Skin epidermis (tissue), 12 donors: ENCODE measurements at regions not wholly inside any gene's neighbourhood (a gene's known extent, or its start where the extent isn't known, plus 50 kb on each side); places are given as distances from the start of the nearest gene placed in this dataset.

Experiments used
- H3K27ac ChIP-seq, 21 experiments: fragments of 200-600 bp; sonication (generic) in 11 of 21; one replicate each; pipeline ENCODE4 v1.5.0; 2020; ENCODE audit warnings: mild to moderate bottlenecking in 3 of 21, inconsistent platforms in 2 of 21, moderate library complexity in 2 of 21
- H3K4me3 ChIP-seq, 7 experiments: fragments of 200-600 bp; sonication (generic) in 2 of 7; one replicate each; pipeline ENCODE4 v1.5.0; 2020; ENCODE audit warnings: inconsistent platforms in 2 of 7, mild to moderate bottlenecking in 2 of 7, moderate library complexity in 1 of 7

DNA sequence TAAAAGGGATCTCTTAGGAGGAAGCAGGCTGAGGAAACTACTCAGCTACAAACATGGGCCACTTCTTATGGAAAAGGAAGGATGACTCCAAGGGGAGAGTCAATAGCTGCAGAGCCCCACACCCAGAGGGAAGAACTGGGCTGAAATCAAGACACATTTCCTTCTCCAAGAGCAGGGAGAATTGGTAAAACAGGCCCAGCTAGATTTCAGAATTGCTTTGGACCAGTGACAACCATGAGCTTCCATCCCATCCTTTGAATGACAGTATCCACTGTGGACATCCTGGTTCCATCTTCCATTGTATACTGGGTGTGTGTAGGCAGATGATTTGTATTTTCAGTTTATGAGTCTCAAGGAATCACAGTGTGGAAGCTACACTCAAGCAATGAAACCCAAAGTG is 267.5 kb downstream of the IRF8 start:
- Histone ChIP-seq H3K4me3 (no peak overlapping the region), H3K27ac (no peak overlapping the region)

DNA sequence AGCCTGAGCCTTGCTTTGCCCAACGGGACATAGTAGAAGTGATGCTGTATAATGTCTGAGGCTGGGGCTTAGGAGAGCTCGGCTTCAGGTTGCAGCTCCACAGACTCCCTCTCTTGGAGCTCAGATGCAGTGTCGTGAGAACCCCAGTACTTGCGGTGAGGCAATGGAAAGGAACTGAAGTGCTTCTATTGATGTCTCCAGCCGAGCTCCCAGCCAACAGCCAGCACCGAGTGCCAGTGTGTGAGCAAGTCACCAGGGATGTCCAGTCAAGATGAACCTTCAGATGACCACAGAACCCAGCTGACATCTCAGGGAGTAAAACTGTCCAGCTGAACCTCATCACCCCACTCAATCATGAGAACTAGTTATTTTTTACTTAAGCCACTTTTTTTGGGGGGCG is 268.1 kb downstream of the IRF8 start:
- H3K27ac ChIP-seq, result no peak overlapping the region
- no peak overlapping the region for H3K4me3 ChIP-seq

DNA sequence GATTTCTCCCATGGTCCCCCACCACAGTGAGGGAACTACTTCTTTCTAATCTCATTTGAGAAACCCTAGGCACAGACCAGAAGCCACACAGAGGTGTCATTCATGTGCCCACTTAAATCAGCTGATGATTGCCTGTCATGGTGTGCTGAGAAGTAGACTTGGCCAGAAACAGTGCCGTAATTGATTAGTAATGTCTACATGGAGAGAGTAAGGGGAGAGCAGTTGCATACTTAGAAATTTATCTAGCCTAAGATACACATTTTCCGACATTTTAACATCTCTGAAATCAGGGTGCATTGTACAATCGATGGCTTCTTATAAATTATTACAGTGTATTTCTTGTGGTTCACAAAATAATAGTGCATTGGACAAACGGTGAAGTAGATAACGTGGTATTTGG is 271.8 kb downstream of the IRF8 start:
- no peak overlapping the region for H3K4me3 ChIP-seq
- H3K27ac ChIP-seq, result no peak overlapping the region

DNA sequence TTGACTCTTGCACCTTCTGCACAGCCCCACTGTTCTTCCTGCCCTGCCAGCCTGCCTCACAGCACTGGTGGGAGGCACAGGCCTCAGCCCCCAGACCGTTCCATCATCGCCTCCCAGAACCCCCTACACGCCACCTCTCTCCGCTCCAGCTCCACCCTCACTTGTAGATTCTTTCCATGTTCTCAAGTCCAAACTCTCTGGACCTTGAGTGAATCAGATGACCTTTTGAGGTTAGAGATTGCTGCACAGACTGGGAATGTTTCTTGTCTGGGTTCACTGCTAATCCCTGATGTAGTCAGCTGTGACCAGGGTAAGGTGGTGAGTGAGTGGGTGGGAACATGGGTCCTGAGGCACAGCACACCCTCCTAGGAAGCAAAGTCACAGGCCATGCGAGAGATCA is 272.4 kb downstream of the IRF8 start:
- no peak overlapping the region for H3K27ac ChIP-seq
- no peak overlapping the region for H3K4me3 ChIP-seq

DNA sequence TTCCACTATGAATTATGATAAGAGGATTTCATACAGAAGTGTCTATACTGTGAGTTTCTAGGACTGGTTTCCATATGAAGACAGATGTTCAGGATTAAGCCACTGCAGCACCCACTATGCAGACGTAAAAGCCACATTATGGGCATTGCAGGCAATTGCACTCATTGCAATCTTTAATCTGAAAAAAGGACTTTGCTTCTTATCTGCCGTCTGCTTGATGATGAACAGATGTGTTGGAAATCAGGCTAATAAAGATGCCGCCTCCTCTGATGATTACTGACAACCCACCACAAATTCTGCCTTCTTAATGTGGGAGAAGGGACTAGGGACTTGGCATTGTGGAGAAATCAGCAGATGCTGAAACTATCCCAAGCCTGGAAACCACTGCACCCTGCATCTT is 276.9 kb downstream of the IRF8 start:
- Histone ChIP-seq H3K4me3 (no peak overlapping the region), H3K27ac (no peak overlapping the region)

DNA sequence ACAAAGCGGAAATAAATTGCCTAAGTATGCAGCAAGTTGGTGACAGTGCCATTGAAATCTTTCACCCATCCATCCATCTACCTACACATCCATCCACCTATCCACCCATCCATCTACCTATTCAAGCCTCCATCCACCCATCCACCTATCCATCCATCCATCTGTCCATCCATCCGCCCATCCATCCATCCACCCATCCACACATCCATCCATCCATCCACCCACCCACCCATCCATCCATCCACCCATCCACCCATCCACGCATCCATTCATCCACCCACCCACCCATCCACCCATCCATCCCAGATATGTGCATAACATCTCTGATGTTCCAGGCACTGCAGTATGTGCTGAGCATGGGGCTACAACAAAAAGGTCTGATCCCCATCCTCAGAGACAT is 277.5 kb downstream of the IRF8 start:
- no peak overlapping the region for H3K27ac ChIP-seq
- no peak overlapping the region for H3K4me3 ChIP-seq

DNA sequence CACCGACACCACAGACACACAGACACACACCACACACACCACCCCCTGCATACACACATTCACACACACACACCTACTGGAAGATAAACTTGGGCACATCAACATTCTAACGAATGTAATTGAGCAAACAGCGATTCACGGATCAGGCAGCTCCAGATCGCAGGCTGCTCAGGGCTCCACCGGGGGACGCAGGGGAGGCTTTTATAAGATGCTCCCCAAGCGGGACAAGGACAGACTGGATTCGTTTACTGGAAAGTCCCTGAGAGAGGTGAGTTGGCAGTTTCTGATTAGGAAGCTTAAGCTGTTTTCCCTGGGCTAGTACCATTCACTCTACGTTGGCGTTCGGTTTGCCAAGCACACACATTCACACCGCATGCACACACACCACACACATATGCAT is 281.3 kb downstream of the IRF8 start:
- Histone ChIP-seq H3K27ac (no peak overlapping the region), H3K4me3 (no peak overlapping the region)

DNA sequence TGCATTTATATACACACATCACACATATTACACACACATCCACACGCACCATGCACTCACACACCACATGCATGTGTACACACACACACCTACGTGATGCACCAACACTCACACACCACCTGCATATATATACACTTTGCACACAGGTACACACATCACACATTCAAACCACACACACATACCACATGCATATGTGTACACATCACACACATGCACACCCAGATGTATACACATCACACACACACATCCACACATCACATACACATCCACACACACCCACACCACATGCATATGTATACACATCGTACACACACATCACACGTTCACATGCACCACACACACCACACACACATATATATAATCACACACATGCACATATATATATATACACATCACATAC is 281.8 kb downstream of the IRF8 start:
- H3K4me3 ChIP-seq, result no peak overlapping the region
- H3K27ac ChIP-seq, result no peak overlapping the region

DNA sequence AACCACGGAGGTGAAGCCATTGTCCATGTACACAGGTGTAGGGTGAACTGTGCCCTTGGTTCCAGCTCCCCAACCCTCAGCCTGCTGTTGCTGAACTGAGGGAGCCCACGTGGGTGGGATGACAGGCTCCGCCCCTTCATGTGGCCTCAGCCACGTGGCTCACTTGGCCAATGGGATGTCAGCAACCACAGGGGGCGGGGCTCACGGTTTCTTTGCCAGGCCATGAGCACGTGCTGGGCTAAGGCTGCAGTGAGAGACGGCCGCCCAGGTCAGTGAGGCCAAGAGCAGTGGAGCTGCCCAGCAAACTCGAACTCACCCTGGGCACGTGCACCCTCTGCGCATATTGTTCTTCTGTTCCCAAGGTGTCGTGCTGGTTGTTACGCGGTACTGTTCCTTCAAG is 282.6 kb downstream of the IRF8 start:
- Histone ChIP-seq H3K4me3 (no peak overlapping the region), H3K27ac (no peak overlapping the region)

DNA sequence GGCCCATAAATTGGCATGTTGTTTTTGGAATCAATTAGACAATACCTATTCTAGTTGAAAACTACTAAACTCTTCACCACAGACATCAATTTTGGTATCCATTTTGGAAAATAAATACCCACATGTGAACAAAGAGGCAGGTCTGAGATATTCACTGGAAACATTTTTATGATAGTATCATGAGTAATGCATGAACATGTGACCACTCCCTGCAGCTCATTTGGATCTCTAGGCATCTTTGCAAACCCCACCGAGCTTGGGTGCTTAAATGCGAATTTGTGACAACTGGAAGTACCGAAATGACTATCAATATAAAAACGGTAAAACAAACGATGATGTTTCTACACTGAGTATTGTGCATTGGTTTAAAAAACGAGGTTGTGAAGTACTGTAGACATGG is 285.2 kb downstream of the IRF8 start:
- H3K4me3 ChIP-seq, result no peak overlapping the region

DNA sequence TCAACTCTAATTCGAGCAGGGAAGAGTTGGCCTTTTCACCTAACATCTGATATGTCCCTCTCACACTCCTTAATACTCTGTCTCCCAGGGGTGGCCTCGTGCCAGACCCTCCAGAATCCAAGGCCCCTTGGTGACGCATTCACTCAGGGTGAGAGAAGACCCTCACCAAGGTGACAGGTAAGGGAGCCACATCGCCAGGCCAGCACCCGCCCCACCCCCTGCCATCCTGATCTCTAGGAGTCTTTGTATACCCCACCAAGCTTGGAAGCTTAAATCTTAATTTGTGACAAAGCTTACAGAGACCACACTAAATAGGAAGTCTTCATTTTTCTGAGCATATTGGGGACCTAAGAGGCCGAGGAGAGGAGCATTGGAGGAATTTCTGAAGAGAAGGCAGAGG is 286.1 kb downstream of the IRF8 start:
- Histone ChIP-seq H3K4me3 (no peak overlapping the region), H3K27ac (no peak overlapping the region)

More for the DNA sequence above, 285.2 kb downstream of the IRF8 start:
- H3K27ac ChIP-seq, result no peak overlapping the region

DNA sequence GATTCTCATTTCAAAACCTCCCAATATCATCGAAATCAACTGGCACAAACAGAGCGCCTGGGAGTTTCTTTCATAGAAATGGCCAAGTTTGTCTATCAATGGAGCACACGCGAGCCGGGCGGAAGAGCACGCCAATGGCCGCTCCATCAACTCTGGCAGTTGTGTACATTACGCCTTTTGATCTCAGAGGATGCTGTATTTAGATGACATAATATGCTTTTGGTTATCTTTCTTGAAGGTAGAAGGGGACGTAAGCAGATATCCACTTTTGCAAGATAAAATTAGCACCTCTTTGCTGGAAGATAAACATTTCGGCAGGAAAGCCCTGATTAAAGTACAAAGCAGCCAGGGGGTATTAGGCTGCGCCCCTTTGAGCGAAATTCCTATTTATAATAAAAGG is 287.4 kb downstream of the IRF8 start:
- Histone ChIP-seq H3K27ac (no peak overlapping the region), H3K4me3 (no peak overlapping the region)

DNA sequence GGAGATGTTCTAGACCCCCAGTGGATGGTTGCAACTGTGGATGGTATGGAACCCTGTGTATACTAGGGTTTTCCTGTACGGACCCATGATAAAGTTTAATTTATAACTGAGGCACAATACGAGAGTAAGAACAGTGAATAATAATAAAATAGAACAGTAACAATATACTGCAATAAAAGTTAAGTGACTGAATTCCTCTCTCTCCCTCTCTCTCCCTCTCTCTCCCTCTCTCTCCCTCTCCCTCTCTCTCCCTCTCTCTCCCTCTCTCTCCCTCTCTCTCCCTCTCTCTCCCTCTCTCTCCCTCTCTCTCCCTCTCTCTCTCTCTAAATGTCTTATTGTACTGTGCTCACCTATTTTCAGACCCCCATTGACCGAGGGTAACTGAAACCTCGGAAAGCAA is 291.0 kb downstream of the IRF8 start:
- H3K4me3 ChIP-seq, result no peak overlapping the region
- H3K27ac ChIP-seq, result no peak overlapping the region

DNA sequence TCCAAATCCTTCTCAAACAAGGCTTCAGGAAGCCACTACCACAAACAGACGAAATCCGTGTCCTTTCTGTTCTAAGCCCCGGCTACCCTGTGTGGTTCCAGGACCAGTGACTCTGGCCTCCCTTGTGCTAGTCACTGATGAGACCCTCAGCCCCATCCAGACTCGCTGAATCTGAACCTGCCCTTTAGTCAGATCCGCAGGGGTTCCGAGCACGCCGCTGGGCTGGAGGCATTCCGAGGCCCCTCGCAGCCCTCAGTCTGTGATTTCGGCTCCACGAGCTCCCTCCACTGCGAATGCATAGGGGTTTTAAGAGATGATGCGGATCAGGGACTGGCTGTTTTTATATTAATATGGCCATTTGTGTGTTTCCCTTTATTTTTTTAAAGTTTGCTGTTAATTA is 292.7 kb downstream of the IRF8 start:
- Histone ChIP-seq H3K4me3 (no peak overlapping the region), H3K27ac (no peak overlapping the region)

DNA sequence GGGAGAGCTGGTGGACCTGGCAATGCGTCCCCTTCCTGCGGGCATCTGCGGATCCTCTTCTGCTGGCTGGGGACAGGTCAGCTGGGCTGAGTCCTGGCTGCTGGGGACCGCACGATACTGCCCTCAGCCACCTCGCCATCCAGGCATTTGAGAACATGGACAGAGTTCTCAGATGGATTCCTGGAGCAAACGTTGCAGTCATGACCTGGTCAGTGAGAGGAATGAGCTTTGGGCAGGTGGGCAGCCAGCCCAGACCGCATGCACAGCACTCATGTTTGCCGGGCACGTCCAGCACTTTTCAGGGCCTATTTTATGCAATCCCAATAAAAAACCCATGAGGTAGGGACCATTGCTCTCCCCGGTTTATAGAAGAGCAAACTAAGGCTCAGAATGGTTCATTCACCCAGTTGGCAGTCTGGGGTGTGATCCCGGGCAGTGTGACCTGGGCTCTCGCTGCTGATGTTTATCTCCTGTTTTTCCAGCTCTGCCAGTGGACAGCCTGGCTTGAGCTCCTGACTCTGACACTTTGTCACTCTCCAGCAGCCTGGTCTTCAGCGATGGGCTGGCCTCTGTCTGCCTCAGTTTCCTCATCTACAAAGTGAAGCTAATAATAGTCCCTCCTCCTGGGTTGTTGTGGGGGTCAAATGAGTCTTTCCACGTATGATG is 294.7 kb downstream of the IRF8 start:
- no peak overlapping the region for H3K27ac ChIP-seq
- no peak overlapping the region for H3K4me3 ChIP-seq

DNA sequence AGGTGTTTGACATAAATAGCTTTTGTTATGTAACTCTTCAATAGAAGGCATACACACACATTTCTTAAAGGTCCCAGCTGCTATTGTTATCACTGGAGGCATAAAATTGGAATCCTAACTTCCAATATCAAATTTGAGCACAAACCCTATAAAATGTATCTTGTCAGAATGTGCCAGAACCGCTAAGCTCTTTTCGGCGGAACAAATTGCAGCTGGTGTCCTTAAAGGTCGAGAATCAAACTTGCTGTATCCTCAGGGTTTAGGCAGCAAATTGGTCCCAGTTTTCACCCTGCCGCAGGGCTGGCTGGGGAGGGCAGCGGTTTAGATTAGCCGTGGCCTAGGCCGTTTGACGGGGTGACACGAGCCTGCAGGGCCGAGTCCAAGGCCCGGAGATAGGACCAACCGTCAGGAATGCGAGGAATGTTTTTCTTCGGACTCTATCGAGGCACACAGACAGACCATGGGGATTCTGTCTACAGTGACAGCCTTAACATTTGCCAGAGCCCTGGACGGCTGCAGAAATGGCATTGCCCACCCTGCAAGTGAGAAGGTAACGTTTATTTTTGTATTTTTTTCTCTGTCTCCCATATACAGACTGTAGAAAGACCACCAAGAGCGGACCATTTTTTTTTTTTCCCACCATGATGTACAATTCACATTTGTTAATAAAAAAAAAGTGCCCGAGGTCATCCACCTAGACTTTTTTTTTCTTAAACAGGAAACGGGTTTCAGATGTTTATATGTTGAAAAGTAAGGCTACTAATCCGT is 297.1 kb downstream of the IRF8 start:
- H3K4me3 ChIP-seq, result no peak overlapping the region
- H3K27ac ChIP-seq, result no peak overlapping the region

DNA sequence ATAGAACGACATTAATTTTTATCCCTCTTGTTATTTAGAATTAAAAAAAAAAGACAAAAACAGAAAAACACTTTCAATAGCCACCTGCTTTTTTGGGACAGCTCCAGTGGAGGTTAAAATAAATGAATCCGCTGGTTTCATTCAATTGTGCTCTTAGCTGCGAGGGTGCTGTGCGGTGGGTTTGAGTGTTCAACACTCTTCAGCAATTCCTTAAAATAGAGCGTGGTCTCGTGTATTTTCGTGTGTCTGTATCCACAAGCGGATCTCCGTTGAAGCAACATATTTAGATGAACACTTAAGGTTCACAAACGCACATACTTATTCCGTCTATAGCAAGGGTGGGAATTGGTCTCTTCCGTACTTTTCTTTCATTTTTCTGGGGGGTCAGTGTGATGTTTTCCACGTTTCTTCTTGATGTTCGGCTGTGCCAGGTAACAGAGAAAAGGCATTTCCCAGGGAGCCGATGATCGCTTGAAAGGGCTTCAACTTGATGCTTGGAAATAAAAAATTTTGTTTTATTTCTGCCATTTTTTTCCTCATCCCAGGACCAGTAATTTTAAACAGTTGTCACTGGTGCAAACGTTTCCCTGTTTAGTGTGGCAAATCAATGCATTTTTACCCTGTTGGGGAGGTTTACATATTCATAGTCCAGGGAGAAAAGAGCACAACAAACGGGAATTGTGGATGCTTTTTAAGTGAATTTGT is 297.9 kb downstream of the IRF8 start:
- Histone ChIP-seq H3K4me3 (no peak overlapping the region), H3K27ac (no peak overlapping the region)

DNA sequence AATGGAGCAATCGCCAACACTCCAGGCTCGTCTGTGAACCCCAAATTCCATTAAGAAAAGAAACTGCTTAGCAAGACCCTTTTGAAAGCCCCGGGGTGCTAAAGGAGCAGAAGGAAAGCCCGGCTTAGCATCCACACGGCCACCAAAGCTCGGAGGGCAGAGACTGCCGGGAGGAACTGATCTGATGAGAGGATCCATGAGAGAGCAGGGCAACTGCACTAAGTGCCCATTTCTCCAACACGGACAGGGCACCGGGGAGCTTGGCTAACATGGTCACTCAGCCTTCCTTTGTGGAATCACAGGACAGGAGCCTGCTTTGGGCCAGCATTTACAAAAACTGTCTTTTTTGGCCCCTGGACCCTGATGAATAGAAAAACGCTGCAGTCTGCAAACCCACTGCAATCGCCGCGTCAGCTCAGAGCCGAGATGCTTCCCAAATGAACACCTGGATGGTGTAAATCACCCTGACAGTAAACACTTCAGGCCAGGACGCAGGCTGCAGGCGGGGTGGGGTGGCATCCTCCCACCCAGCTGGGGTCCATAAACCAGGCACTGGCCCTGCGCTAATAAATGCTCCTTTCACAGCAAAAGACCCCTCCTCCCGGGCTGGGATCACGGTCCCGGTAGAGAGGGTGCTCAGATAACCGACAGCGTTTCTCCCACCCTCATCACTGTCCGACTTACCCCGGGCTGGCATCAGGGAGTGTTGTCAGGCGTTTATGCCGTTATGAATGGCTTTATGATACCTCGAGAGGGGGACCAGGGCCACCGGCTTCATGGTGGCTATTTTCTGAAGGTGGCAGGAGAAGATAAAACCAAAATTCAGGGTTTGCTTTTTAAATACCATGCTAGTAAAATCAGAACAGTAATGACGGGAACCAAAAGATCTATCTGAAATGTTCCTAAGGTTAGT is 299.5 kb downstream of the IRF8 start:
- H3K27ac ChIP-seq, result no peak overlapping the region

DNA sequence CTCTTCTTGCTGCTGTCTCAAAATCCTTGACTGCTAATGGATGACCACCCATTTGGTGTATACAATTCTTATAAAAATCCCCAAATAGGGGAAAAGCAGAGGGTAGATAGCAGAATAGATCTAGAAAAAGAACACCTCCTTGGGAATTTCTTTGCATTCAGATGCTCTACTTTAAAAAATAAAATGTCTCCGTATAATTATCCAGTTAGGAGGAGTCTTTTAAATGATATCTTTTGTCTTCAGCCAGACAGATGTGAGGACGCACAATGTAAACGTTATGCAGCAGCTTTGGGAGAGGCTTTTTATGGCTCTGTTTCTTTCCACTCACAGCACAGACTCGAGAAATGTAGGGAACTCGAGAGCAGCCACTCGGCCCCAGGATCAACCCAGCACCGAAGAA is 300.2 kb downstream of the IRF8 start:
- Histone ChIP-seq H3K27ac (no peak overlapping the region), H3K4me3 (no peak overlapping the region)

More for the DNA sequence above, 299.5 kb downstream of the IRF8 start:
- no peak overlapping the region for H3K4me3 ChIP-seq
